ENCODE measurements at regions not wholly inside any gene's neighbourhood (a gene's known extent, or its start where the extent isn't known, plus 50 kb on each side); places are given as distances from the start of the nearest gene placed in this dataset.

GRCh38 chr5:38720554-38721361 lies 125.1 kb upstream of the OSMR start:
- TF ChIP-seq CTCF (IDR thresholded peaks at IDR 0.05 in 4 of 5, conservative IDR thresholded peaks at IDR 0.05 in 1 of 5): no peak
- TF ChIP-seq POLR2A (IDR thresholded peaks at IDR 0.05): no peak
